A549 (cell line): ENCODE measurements at regions not wholly inside any gene's neighbourhood (a gene's known extent, or its start where the extent isn't known, plus 50 kb on each side); places are given as distances from the start of the nearest gene placed in this dataset.

Experiments used
- ATAC-seq, 2 experiments: fragments of 200-7000 bp in 1 of 2; fragments of >200 bp in 1 of 2; cut with Nextera tagmentation in 1 of 2; cut with Tn5 transposase in 1 of 2; 3 replicates each; pipeline versions ENCODE4 v1.8.0 to v1.9.1; 2018 to 2020; ENCODE audit warnings: mild to moderate bottlenecking in 1 of 2, moderate library complexity in 1 of 2
- CTCF ChIA-PET: fragments of 300-600 bp; sonication (Branson Sonifier 250); formaldehyde crosslinking; extraction: SDS; loops from one replicate; lab custom pipeline; 2021; ENCODE audit warnings: antibody characterized with exemption, inconsistent platforms; lab: Yijun Ruan, JAX
- POLR2A ChIA-PET: fragments of 350-600 bp; formaldehyde crosslinking; extraction: SDS; loops from one replicate; lab custom pipeline; 2021; ENCODE audit warnings: antibody characterized with exemption, inconsistent platforms; lab: Yijun Ruan, JAX
- DNase-seq, 2 experiments: peaks; one replicate each; pipeline versions ENCODE4 v3.0.0 to v3.0.0-alpha.2; 2011 to 2016; ENCODE audit warnings: low read depth in 1 of 2, low spot score in 1 of 2
- FAIRE-seq: peaks from 2 replicates; lab custom pipeline; 2011; peaks lifted over from hg19 to GRCh38; lab: Jason Lieb, UNC
- H3K27ac ChIP-seq, 2 experiments: fragments of >200 bp; sonication (Bioruptor Twin); formaldehyde crosslinking; 3 replicates each; pipeline ENCODE4 v1.5.1; 2016 to 2017
- H3K4me1 ChIP-seq: fragments of >200 bp; sonication (Bioruptor Twin); formaldehyde crosslinking; 3 replicates; pipeline ENCODE4 v1.6.1; 2016
- H3K4me2 ChIP-seq: fragments of >200 bp; sonication (Bioruptor Twin); formaldehyde crosslinking; 3 replicates; pipeline ENCODE4 v1.6.1; 2016
- H3K4me3 ChIP-seq: fragments of >200 bp; sonication (Bioruptor Twin); formaldehyde crosslinking; 3 replicates; pipeline ENCODE4 v1.5.1; 2016
- H3K9me3 ChIP-seq: fragments of >200 bp; sonication (Bioruptor Twin); formaldehyde crosslinking; 3 replicates; pipeline ENCODE4 v1.6.1; 2016
- CTCF ChIP-seq: fragments of >200 bp; sonication (Bioruptor Twin); formaldehyde crosslinking; IDR thresholded peaks from 3 replicates; pipeline ENCODE4 v1.5.1; 2016
- EHF ChIP-seq: fragments of 250-450 bp; sonication (Bioruptor Pico); IDR thresholded peaks from 2 replicates; pipeline ENCODE4 v1.5.0; 2020; ENCODE audit warnings: mild to moderate bottlenecking
- HOXA7 ChIP-seq: fragments of 250-450 bp; sonication (Bioruptor Pico); IDR thresholded peaks from 2 replicates; pipeline ENCODE4 v1.5.0; 2020; ENCODE audit warnings: mild to moderate bottlenecking, moderate library complexity
- NR3C1 ChIP-seq: fragments of >200 bp; sonication (Bioruptor Twin); formaldehyde crosslinking; IDR thresholded peaks from 3 replicates; pipeline ENCODE4 v1.6.1; 2017
- POLR2AphosphoS2 ChIP-seq: conservative IDR thresholded peaks from 2 replicates; pipeline ENCODE4 v1.6.1; 2012; ENCODE audit warnings: low read length, improper control_type of control experiment, inconsistent platforms
- WGBS: methylation state at CpG from one replicate; pipeline ENCODE4 v1.1.6; 2017; ENCODE audit errors: missing lambda C conversion rate; 5-methylcytosine and 5-hydroxymethylcytosine counted together
- small RNA-seq, 6 experiments: library from RNA; depleted of rRNA; stranded (forward); fragments of <200 nt; gene quantifications; one replicate each; pipeline ENCODE3, GENCODE V24; 2012

- CTCF ChIA-PET, result no interaction called here
- POLR2A ChIA-PET, result no interaction called here
- Histone ChIP-seq H3K4me1 (no peaks in the 10 kb centered on the region), H3K4me2 (no peak overlapping the region), H3K9me3 (no peaks in the 10 kb centered on the region), H3K4me3 (no peak overlapping the region), H3K27ac (no peak overlapping the region)
- ATAC-seq, result no peak
- FAIRE-seq, result no peak
- no peak for DNase-seq
- no peak for TF ChIP-seq HOXA7 (CRISPR knock-in tag)
- TF ChIP-seq POLR2AphosphoS2, result no peak
- no peak for TF ChIP-seq NR3C1
- no peak for TF ChIP-seq CTCF
- TF ChIP-seq EHF, result no peak
- 22% methylated on average over 4 of the region's 4 CpGs for WGBS
Measured at GRCh38 chr3:178485756-178486155, 50.5 kb upstream of the KCNMB2 start.

Small RNA genes in the stretch of these regions (small RNA-seq; reads per million reads assigned to genes)
- 0 to 0.26 (median 0) reads per million in 6 experiments for gene RF00425
- 0 reads per million in 6 experiments for gene RN7SKP52
- 0 reads per million in 6 experiments for gene RNA5SP148
- gene RNU6-1120P, result 0 reads per million in 6 experiments
